GM12878 (cell line): ENCODE measurements at regions not wholly inside any gene's neighbourhood (a gene's known extent, or its start where the extent isn't known, plus 50 kb on each side); places are given as distances from the start of the nearest gene placed in this dataset.

ENCODE experiments used
- CBFB ChIP-seq: IDR thresholded peaks from 2 replicates; pipeline ENCODE4 v1.6.1; 2016; ENCODE audit warnings: antibody characterized with exemption, low read depth
- CUX1 ChIP-seq: IDR thresholded peaks from 2 replicates; pipeline ENCODE4 v1.6.1; 2012; ENCODE audit warnings: improper control_type of control experiment, low read depth, low read length; ENCODE audit not compliant: insufficient replicate concordance
- ESRRA ChIP-seq: IDR thresholded peaks from 2 replicates; pipeline ENCODE4 v1.6.1; 2012; ENCODE audit warnings: mild to moderate bottlenecking, low read length, improper control_type of control experiment
- IRF4 ChIP-seq: IDR thresholded peaks from 2 replicates; pipeline ENCODE4 v1.6.1; 2011; ENCODE audit warnings: low read depth, low read length
- JUND ChIP-seq: IDR thresholded peaks from 2 replicates; pipeline ENCODE4 v1.6.1; 2012; ENCODE audit warnings: low read depth, mild to moderate bottlenecking, low read length, improper control_type of control experiment, moderate library complexity
- KLF5 ChIP-seq: fragments of 450-650 bp; IDR thresholded peaks from 2 replicates; pipeline ENCODE4 v1.6.1; 2014; ENCODE audit warnings: mild to moderate bottlenecking; ENCODE audit not compliant: partially characterized antibody
- RAD51 ChIP-seq: fragments of 450-650 bp; IDR thresholded peaks from 2 replicates; pipeline ENCODE4 v1.6.1; 2016; ENCODE audit warnings: moderate library complexity, mild to moderate bottlenecking, inconsistent platforms
- SKIL ChIP-seq: fragments of 450-650 bp; IDR thresholded peaks from 2 replicates; pipeline ENCODE4 v1.6.1; 2017; ENCODE audit warnings: mild to moderate bottlenecking, low read depth, inconsistent platforms; ENCODE audit not compliant: poor library complexity, severe bottlenecking
- TF ChIP-seq, protein P1 (sequence below): fragments of 450-650 bp; IDR thresholded peaks from 2 replicates; pipeline ENCODE4 v1.6.1; 2018; ENCODE audit warnings: mild to moderate bottlenecking, low read depth, moderate library complexity; ENCODE audit not compliant: partially characterized antibody

DNA sequence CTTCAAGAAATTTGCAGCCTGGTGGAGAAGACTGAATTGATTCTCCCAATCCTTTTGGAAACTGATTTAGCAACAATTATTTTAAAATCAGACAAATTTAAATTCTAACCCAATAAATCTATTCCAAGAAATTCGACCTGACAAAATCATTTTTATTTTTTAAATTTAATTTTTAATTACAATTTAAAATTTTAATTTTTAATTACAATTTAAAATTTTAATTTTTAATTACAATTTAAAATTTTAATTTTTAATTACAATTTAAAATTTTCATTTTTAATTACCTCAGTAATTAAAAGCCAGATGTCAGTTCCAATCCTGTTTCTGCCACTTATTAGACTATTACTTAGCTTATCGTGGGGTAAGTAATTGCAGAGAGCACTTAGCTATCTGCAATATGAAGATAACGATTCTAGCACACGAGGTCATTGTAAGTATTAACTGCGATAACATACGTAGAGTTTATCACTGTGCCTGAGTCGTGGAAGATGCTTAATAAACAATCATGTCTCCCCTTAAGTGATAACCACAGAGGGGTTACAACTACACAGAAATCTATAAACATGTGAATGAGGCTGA, 346.4 kb upstream of the SLC24A2 start (continued):
- TF ChIP-seq CUX1 = no peak
- TF ChIP-seq ESRRA = no peak
- TF ChIP-seq CBFB = no peak
- TF ChIP-seq KLF5 = no peak
- TF ChIP-seq SKIL = no peak
- TF ChIP-seq, protein P1, sequence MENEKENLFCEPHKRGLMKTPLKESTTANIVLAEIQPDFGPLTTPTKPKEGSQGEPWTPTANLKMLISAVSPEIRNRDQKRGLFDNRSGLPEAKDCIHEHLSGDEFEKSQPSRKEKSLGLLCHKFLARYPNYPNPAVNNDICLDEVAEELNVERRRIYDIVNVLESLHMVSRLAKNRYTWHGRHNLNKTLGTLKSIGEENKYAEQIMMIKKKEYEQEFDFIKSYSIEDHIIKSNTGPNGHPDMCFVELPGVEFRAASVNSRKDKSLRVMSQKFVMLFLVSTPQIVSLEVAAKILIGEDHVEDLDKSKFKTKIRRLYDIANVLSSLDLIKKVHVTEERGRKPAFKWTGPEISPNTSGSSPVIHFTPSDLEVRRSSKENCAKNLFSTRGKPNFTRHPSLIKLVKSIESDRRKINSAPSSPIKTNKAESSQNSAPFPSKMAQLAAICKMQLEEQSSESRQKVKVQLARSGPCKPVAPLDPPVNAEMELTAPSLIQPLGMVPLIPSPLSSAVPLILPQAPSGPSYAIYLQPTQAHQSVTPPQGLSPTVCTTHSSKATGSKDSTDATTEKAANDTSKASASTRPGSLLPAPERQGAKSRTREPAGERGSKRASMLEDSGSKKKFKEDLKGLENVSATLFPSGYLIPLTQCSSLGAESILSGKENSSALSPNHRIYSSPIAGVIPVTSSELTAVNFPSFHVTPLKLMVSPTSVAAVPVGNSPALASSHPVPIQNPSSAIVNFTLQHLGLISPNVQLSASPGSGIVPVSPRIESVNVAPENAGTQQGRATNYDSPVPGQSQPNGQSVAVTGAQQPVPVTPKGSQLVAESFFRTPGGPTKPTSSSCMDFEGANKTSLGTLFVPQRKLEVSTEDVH = no peak
- no peak for TF ChIP-seq JUND
- no peak for TF ChIP-seq IRF4
- no peak for TF ChIP-seq RAD51
